ENCODE measurements at regions not wholly inside any gene's neighbourhood (a gene's known extent, or its start where the extent isn't known, plus 50 kb on each side); places are given as distances from the start of the nearest gene placed in this dataset.

DNA sequence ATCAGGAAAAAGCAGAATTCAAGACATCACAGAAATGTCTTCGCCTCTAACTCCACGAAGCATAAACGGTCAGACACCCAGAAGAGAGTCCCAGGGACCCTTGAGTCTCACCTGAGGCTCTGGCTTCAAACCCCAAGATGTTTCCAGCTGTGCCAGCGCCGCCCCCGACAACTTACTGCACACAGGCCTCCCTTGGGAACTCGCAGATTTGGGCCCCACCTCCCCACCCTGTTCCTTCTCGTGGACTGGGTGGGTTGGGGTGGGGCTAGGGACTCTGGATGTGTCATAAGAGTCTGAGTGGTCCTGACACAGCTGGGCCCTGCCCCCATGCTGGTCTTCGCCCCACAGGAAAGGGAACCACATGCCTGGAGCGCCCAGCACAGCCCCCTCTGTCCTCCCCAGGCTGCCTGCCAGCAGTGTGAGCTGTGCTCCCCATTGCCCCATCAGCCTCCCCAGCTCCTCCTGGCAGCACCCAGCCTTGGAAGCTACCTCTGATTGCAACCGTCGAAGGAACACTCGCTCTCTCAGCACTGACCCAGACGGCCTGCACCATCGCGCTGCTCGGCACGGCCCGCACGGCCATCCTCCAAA lies 147.5 kb downstream of the CRYBB2 start:
- no peak for DNase-seq (ENCODE audit: low read depth, low spot score)

DNA sequence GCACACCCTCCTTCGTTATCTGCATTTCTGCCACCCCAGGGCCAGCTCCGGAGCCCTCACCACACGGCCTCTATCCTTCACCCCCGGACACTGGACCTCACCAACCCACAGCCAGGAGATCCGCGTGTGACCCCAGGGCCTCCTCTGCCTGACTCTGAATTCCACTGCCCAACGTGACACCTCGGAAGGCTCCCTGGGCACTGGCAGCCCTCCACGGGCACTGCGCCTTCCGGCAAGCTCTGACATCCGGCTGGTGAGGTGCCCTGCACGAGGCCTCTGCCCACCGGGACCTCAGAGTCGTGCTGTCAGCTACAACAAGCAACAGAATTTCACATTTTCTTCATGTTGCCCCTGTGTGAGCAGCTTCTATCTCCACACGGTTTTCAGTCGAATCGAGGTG lies 148.3 kb downstream of the CRYBB2 start:
- DNase-seq (ENCODE audit: low read depth, low spot score): no peak

DNA sequence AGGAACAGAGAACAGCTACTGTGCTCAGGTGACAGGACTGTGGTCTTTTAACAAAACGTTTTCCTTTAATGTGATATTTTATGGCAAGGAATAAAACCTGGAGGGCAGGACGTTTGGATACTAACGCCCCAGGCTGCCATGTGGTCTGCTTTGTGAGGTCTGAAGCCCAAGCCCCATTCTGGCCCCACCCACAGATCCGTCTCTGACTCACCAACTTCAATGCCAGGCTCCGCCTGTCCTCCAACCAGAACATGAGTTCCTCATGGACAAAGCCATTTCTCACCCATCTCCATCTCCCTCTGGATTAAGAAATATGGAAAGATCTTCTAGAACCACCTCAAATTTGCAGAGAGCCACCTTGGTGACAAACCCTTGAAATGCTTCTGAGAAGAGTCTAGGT lies 148.8 kb downstream of the CRYBB2 start:
- DNase-seq (ENCODE audit: low read depth, low spot score): no peak

DNA sequence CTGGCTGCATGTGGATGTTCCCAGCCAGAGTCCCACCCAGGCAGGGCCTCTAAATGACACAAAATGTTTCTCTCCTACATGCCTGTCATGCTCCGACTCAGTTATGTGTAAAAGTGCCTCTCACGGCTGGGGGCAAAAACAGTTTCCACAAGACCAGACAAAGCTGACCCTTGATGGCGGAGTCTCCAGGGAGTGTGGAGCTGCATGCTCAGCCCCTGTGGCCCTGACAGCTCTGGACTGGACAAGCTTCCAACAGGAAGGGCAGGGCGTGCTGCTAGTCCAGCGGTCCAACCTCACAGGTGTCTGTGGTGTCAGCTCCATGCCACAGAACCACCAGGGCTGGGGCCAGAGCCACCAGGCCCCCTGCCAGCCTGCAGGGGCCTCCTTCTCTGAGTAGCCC lies 149.6 kb downstream of the CRYBB2 start:
- no peak for DNase-seq (ENCODE audit: low read depth, low spot score)

DNA sequence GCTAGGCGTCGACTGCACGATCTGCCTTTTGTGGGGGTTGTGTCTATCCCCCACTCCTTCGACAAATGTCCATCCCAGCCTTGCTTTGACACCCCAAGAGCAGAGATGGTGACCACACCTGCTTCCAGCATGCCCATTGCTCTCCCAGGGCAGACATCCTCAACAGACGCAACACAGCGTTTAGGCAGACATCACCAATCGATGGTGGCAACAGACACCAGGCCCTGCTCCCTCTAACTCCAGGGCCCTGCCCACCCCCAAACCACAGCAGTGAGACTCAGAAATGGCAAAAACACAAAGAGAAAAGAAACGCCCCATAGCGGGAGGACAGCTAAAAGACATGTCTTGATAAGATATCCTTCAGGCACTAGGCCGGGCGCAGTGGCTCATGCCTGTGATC lies 150.9 kb downstream of the CRYBB2 start:
- no peak for DNase-seq (ENCODE audit: low read depth, low spot score)

DNA sequence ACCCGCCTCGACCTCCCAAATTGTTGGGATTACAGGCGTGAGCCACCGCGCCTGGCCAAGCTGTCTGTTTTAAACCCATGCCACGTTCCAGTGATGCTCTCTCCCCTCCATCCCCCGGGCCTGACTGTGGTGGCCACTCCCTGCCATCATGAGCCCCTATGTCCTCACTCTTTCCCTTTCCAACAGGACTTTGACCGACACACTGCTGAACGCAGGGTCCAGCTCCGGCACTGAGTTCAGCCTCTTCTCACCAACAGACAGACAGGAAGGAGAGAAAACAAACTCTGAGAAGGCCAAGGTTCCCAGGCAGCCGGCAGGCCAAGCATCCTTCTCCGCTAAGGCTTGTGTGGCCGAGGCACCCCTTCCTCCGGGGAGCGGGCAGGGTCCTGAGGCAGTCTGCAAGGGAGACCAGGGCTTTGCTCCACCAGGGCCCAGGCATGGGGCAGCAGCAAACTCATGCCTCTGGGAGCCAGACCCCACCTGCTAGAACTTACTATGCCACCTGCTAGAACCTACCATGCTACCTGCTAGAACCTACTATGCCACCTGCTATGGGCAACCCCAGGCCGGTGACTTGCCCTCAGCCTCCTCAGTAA lies 152.7 kb downstream of the CRYBB2 start:
- no peak for DNase-seq (ENCODE audit: low read depth, low spot score)

DNA sequence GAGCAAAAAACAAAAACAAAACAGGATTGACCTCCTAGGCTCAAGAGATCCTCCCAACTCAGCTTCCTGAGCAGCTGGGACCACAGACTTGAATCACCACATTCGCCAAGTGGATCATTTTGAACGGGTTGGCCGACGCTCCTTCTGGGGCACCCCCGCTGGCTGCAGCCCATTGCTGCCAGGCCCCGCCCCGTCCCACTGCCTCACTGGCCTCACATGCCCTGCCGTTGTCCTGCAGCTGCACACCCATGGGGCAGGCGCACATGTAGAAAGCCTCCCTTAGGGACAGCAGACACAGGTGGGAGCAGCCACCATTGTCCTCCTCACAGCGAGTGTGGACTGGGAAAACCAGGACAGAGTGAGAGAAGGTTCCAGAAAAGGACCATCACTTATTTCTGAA lies 154.5 kb downstream of the CRYBB2 start:
- no peak for DNase-seq (ENCODE audit: low read depth, low spot score)

DNA sequence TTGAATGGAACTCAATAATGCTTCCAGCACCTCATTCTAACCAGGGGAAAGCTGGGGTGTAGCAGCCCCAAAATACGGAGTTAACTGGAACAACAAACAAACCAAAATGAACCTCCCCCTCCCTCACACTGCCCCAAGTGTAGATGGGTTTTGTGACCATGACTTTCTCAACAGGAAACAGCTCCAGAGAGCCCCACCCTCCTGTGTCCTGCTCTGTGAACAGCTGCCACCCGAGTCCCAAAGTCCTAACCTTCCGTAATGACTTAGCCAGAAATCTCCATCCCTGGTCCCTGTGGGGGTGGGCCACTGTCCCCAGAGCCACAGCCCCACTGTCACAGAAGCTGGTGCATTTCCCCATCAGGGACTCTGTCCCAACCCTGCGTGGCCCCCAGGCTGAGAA lies 155.4 kb downstream of the CRYBB2 start:
- DNase-seq (ENCODE audit: low read depth, low spot score): no peak

DNA sequence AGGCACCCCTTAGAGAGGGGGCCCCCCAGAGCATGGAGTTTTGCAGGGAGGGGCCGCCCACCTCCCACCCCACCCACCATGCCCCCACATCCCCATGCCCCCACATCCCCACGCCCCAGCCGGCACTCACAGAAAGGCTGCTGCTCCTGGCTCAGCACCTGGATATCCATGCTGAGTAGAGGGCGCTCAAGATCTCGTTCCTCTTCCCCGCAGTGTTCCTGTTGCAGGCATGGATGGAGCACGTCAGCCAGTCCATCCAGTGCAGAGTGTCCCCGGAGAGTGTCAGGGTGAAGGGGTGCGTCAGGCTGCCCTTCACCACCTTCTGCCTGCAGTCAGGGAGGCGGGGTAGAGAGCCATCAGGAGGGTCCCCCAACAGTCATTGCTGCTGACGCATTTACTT lies 156.2 kb downstream of the CRYBB2 start:
- no peak for DNase-seq (ENCODE audit: low read depth, low spot score)

DNA sequence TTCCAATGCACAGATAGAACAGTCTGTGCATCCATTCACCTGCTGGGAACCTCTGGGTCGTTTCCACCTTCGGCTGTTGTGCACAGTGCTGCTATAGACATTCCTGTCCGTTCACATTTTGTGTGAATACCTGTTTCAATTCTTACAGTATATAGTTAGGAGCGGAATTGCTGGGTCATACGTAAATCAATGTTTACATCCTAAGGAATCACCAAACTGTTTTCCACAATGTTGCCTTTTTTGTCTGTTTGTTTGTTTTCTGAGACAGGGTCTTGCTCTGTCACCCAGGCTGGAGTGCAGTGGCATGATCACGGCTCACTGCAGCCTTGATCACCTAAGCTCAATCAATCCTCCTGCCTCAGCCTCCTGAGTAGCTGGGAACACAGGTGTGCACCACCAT lies 158.3 kb downstream of the CRYBB2 start:
- DNase-seq (ENCODE audit: low read depth, low spot score): no peak

DNA sequence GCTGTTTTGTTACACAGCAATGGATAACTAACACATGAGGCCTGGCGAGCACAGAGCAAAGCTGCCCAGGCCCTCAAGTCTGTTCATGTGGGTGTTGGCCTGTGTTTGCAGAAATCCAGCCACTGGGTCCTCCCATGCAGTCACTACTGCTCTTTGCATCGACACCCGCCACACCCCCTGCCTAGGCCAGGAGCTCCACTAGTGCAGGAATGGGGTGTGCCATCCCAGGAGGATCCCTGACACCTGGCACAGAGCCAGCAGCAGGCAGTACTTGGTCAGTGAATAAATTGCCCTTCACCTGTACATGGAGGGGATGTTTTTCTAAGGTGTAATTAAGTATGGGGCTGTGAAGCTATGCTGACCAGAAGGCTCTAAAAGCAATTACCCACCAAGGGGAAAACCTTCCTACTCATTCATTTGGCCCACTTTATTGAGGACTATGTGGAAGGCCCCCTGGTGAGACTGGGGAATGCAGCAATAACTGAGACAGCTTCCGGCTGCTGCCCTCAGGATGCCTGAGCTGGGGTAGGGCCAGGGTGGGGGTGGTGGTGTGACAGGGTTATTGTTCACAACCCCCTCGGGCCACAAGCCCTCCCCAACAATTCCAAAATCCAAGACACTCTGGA lies 160.8 kb downstream of the CRYBB2 start:
- DNase-seq (ENCODE audit: low read depth, low spot score): no peak

DNA sequence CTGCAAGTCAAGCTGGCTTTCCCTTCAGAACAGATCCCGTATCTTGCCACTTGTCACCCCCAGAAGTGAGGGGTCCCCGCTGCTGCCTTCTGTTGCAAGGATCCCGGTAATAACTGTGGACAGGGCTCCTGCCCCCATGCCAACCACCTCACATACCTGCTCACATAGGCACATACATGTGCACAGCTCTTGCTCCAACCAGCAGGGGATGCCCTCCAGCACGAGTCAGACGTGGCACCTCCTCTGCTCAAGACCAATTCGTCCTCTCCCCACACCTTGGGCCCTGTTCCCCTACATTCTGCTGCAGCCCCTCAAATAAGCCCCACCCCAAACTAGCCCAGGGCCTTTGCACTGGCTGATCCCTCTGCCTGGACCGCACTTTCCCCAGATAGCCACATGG lies 163.3 kb downstream of the CRYBB2 start:
- DNase-seq (ENCODE audit: low read depth, low spot score): no peak

DNA sequence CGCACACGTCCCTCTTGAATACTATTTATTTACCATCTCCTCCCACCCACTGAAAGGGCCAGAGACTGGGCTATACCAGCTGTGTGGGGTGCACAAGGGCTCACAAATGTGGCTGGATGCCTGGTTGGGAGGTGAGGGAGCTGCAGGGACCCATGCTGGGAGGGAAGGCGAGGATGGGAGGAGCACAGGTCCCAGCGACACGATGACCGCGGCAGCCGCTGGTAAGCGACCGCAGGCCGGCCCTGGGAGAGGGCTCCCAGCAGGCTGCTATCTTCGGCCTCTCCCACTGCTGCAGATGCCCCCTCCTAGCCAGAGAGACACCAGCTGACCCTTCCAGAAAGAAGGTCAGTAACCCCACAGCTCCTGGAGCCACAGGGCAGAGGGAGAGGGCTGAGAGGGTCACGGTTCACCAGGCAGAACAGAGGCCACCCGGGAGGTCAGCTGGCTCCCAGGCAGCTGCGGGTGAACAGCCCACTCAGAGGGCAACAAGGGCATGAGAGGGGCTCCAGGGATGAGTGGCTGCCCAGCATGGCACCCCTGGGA lies 163.9 kb downstream of the CRYBB2 start:
- no peak for DNase-seq (ENCODE audit: low read depth, low spot score)

DNA sequence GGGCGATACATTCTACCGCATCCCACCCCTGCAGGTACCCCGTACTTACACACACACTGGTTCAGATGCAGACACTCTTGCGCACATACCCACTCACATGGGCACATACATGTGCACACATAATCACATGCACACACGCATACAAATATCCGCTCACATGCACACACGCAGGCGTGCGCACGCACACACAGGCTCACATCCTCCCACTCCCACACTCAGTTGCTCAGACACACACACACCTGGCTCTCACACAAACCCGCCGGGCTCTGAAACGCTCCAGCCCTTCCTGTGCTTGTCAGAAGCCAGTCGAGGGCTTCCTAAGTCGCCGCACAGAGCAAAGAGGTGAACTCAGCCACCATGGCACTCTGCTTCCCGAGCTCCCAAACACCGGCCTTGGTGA lies 164.5 kb downstream of the CRYBB2 start:
- no peak for DNase-seq (ENCODE audit: low read depth, low spot score)

DNA sequence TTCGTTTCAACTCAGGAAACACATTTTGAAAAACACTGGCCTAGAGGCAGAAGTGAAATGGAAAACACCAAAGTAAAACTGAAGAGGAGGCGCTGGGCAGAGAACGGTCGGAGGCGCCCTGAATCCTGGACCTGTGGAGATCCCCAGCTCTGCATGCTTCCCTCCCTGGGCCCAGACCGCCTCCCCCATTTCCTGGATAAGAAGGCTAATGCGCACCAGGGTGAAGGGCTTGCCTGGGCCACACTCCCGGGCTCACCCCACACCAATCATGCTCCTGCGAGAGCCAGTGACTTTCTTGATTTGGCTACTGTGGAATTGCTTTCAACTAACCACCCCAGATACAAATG lies 167.1 kb downstream of the CRYBB2 start:
- no peak for DNase-seq (ENCODE audit: low read depth, low spot score)

DNA sequence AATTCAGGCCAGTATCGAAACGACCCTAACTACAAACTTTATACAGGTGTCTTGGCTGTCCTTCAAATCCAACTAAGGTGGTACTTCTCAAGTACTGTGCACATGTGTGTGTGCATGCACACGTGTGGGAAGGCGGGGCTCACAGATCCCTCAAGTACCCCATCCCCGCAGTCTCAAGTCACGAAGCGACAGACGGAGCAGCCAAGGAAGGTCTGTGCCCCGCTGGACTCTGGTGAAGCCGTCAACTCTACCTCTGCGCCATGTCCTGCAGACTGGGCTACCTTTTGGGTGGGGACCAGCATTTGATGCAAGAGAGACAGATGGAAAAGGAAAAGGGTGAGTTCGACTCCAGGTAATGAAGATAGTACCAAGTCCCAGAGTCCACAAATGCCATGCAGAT lies 169.0 kb downstream of the CRYBB2 start:
- DNase-seq (ENCODE audit: low read depth, low spot score): no peak

DNA sequence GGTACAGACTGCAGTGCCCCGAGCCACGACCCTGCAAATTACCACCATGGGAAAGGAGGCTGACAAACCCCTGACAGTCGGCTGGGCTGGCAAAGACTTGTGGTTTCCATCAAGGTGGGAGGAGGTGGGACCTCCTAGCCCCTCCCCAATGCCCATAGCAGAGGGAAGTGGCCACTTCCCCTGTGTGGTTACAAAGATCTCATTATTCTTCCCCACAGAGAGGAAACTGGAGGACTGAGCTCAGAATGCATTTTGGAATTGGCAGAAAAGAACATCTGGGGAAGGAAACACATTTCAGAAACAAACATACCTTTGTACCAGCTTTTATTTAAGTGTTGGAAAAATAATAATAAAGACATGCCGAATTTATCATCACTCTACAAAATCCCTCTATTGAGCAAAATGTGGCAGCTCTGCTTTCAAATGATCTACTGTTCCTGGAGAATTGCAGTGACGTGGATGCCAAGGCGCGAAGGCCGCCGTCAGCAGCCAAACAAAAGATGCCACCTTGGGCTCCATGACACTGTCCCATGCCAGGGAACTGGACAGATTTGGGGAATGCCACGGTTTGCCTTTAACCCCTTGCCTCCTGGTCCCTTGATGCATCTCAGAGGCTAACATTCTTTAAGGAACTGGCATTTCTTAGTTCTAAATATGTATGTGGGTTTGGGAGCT lies 169.6 kb downstream of the CRYBB2 start:
- no peak for DNase-seq (ENCODE audit: low read depth, low spot score)

DNA sequence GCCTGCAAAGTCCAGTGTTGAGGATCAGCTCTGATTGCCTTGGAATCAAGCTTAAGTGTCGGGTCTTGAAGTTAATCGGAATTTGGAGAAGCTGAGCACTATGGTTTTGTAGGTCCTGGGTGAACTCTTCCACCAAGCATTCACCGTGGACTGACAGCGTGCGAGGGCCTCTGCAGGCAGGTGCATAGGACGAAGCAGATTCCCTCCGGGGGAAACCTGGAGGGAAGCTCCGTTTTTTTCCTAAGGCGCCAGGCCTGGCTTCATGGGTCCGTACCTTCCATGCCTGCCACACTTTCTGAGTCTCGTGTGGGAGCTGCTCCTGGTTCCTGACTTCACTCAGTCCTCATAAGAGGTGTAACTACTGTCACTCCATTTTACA lies 170.1 kb downstream of the CRYBB2 start:
- no peak for DNase-seq (ENCODE audit: low read depth, low spot score)

DNA sequence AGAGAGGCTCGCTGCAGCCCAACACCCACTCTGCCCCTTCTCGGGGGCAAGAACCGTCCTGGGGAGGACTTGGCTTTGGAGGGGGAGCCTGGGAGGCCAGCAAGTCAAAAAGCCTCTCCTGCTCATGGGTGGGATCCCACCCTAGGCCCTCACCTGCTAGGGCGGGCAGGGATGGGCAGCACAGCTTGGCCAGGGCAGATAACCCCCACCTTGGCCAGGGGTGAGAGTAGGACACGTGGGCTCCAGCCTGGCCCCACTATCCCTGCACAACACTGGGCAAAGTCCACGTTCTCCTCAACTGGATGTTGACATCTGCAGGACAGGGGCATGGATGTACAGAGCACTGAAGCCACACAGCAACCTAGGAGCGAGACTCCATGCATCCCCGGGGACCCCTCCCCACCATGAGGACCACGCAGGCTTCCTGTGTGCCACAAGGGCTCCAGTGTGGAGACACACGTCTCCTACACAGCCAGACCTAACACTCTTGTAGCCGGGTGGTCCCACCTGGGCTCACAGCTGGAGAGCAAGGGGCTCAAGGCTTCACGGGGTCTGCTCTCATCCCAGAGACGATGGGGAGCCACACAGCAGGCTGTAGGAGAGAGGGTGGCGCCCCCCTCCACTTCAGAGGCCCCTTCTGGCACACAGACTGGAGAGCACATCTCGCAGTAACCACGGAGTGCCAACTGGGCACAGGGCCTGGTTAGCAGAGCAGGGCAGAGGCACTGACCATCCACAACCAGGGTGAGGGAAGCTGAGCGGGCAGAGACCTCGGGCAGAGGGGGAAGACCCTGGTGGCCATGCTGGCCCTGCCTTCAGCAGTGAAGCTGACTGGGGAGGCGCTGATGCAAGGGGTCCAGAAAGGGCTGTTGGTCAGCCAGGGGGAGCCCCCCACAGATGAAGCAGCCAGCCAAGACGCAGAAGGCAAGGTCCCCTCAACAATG lies 171.1 kb downstream of the CRYBB2 start:
- no peak for DNase-seq (ENCODE audit: low read depth, low spot score)

DNA sequence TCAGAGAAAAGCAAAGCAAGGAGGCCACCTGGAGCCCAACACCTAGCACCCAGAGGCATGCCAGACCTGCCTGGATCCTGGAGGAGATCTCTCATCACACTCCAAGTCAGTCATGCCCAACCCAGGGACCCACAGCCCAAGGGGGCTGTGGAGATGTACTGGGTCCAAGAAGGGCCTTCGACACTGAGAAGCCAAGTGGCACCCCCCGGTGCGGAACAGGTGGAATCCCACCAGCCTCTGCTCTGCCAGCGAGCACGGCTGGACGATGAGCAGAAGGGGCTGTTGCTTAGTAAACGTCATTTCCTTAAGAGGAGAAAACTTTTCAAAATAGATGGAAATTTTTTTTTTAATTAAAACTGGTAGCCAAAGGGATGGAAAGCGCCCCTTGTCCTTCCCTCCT lies 171.9 kb upstream of the GRK3 start:
- DNase-seq (ENCODE audit: low read depth, low spot score): no peak

DNA sequence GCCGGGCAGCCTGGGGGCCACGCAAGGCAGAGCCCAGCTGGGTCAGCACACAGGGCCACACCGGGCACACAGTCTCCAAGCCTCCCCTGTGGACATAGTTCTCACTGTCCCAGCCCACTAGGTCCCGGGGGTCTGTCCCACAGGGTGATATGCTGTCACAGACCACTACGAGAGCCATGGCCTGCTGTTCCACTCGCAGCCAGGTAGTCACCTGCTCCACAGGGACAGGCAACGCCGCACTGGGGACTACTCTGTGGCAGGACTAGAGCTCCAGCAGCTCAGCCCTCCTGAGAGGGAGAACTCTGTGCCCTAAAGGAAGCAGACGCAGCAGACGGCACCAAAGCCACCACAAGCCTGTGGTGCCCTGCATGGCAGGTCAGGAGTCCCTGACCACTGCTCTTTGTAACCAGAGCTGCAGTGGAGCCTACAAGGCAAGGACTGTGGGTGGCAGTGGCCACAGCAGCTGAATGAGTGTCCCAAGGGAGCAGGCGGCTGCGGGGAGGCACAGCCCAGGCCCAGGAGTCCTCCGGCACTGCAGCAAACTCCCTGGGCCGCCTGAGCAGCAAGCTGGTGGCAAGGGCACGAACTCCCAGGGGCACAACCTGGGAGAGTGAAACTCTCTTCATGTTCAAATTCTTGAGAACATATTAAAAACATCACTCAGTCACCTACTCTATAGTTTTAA lies 171.2 kb upstream of the GRK3 start:
- no peak for DNase-seq (ENCODE audit: low read depth, low spot score)
